K562 (cell line): ENCODE measurements at regions not wholly inside any gene's neighbourhood (a gene's known extent, or its start where the extent isn't known, plus 50 kb on each side); places are given as distances from the start of the nearest gene placed in this dataset.

ENCODE experiments used
- ATAC-seq: fragments of 200-7000 bp; cut with Tn5 transposase; 3 replicates; pipeline ENCODE4 v1.9.1; 2020; ENCODE audit warnings: moderate library complexity
- BruUV-seq: library from RNA; stranded (reverse); fragments of 400-500 nt; replicated peaks from 2 replicates; lab custom pipeline; 2021; lab: Mats Ljungman, UMichigan
- CTCF ChIA-PET: fragments of 300-600 bp; formaldehyde crosslinking; extraction: SDS; loops from one replicate; lab custom pipeline; 2021; ENCODE audit warnings: low intra/inter-chr PET ratio; lab: Yijun Ruan, JAX
- POLR2A ChIA-PET: fragments of 300-600, 350-650 bp; sonication (Branson Sonifier 250); formaldehyde crosslinking; extraction: SDS; loops from one replicate; lab custom pipeline; 2021; ENCODE audit warnings: antibody characterized with exemption, inconsistent platforms; lab: Yijun Ruan, JAX
- DNase-seq, 4 experiments: peaks; one replicate each; pipeline versions ENCODE4 v3.0.0 to v3.0.0-alpha.2; 2011 to 2018; ENCODE audit warnings: low spot score in 3 of 4, mixed read lengths in 3 of 4; ENCODE audit errors: extremely low read depth in 1 of 4
- FAIRE-seq: peaks from 2 replicates; lab custom pipeline; 2011; peaks lifted over from hg19 to GRCh38; lab: Jason Lieb, UNC
- H2AFZ ChIP-seq: 2 replicates; pipeline ENCODE4 v1.6.0; 2011; ENCODE audit warnings: low read depth, low read length, control low read depth, inconsistent platforms
- H3K27ac ChIP-seq: fragments of 200-600 bp; 3 replicates; pipeline ENCODE4 v1.8.0; 2011; ENCODE audit warnings: low read depth, mild to moderate bottlenecking, control low read depth, inconsistent platforms, low read length, moderate library complexity, mixed read lengths; ENCODE audit errors: extremely low read depth
- H3K27me3 ChIP-seq, 2 experiments: fragments of 300-600 bp in 1 of 2; 2 replicates in 1 of 2; 3 replicates in 1 of 2; pipeline versions ENCODE4 v1.6.0 to v1.8.0; 2011; ENCODE audit warnings: inconsistent platforms in 2 of 2, low read length in 2 of 2, mild to moderate bottlenecking in 1 of 2, mixed read lengths in 1 of 2, moderate library complexity in 1 of 2; ENCODE audit not compliant: control insufficient read depth in 2 of 2, insufficient read depth in 2 of 2
- H3K36me3 ChIP-seq: fragments of 300-600 bp; 3 replicates; pipeline ENCODE4 v1.8.0; 2011; ENCODE audit warnings: mild to moderate bottlenecking, low read length, inconsistent platforms; ENCODE audit not compliant: control insufficient read depth, insufficient read depth
- H3K4me1 ChIP-seq, 2 experiments: fragments of 200-600 bp in 1 of 2; replicated peaks in 1 of 2; 2 replicates in 1 of 2; 3 replicates in 1 of 2; pipeline versions ENCODE4 v1.5.1 to v1.8.0; 2011; ENCODE audit warnings: inconsistent platforms in 2 of 2, low read length in 2 of 2, mild to moderate bottlenecking in 1 of 2, mixed read lengths in 1 of 2, moderate library complexity in 1 of 2; ENCODE audit not compliant: control insufficient read depth in 2 of 2, insufficient read depth in 2 of 2
- H3K4me2 ChIP-seq: 2 replicates; pipeline ENCODE4 v1.6.1; 2011; ENCODE audit warnings: low read length, control low read depth, inconsistent platforms, mixed read lengths; ENCODE audit not compliant: insufficient read depth
- H3K4me3 ChIP-seq: fragments of 200-600 bp; sonication (generic), shearing (Covaris generic); 2 replicates; pipeline ENCODE4 v1.5.1; 2016; ENCODE audit warnings: control low read depth, inconsistent platforms
- H3K79me2 ChIP-seq: fragments of 200-600 bp; 3 replicates; pipeline ENCODE4 v1.8.0; 2011; ENCODE audit warnings: low read length, inconsistent platforms; ENCODE audit not compliant: control insufficient read depth, insufficient read depth
- H3K9ac ChIP-seq, 2 experiments: 2 replicates each; pipeline versions ENCODE4 v1.6.0 to v1.6.1; 2011; ENCODE audit warnings: low read depth in 2 of 2, low read length in 2 of 2, control low read depth in 1 of 2, inconsistent platforms in 1 of 2, mild to moderate bottlenecking in 1 of 2, mixed read lengths in 1 of 2; ENCODE audit not compliant: insufficient read depth in 1 of 2
- H3K9me1 ChIP-seq: one replicate; pipeline ENCODE4 v1.6.0; 2011; ENCODE audit warnings: inconsistent platforms, mild to moderate bottlenecking, low read length, moderate library complexity; ENCODE audit not compliant: control insufficient read depth, insufficient read depth
- H3K9me3 ChIP-seq: replicated peaks from 2 replicates; pipeline ENCODE4 v1.5.1; 2011; ENCODE audit warnings: low read depth, low read length, inconsistent platforms; ENCODE audit not compliant: control insufficient read depth, insufficient read depth
- H4K20me1 ChIP-seq: replicated peaks from 2 replicates; pipeline ENCODE4 v1.6.1; 2011; ENCODE audit warnings: low read length, inconsistent platforms, mixed read lengths; ENCODE audit not compliant: control insufficient read depth, insufficient read depth
- AFF4 ChIP-seq: sonication (generic); formaldehyde crosslinking; IDR thresholded peaks from 2 replicates; pipeline ENCODE4 v1.8.0; 2023; ENCODE audit warnings: mild to moderate bottlenecking, missing genetic modification reagents
- CC2D1A ChIP-seq: fragments of 450-650 bp; IDR thresholded peaks from 2 replicates; pipeline ENCODE4 v1.6.1; 2017; ENCODE audit warnings: mild to moderate bottlenecking
- DDX20 ChIP-seq: fragments of 450-650 bp; IDR thresholded peaks from 2 replicates; pipeline ENCODE4 v1.6.1; 2016; ENCODE audit warnings: missing genetic modification characterization, low read depth, mild to moderate bottlenecking, missing compliant biosample characterization, moderate library complexity
- HMBOX1 ChIP-seq: sonication (generic); IDR thresholded peaks from 2 replicates; pipeline ENCODE4 v1.6.1; 2016
- JUN ChIP-seq, 2 experiments: sonication (generic) in 1 of 2; formaldehyde crosslinking in 1 of 2; IDR thresholded peaks; 2 replicates each; pipeline versions ENCODE4 v1.6.1 to v1.8.0; 2012 to 2022; ENCODE audit warnings: borderline replicate concordance in 2 of 2, mild to moderate bottlenecking in 2 of 2, improper control_type of control experiment in 1 of 2, low read depth in 1 of 2, low read length in 1 of 2, missing genetic modification reagents in 1 of 2
- MED1 ChIP-seq: sonication (generic); formaldehyde crosslinking; IDR thresholded peaks from 2 replicates; pipeline ENCODE4 v1.8.1; 2023; ENCODE audit warnings: missing genetic modification reagents, borderline replicate concordance
- POLR2AphosphoS2 ChIP-seq: IDR thresholded peaks from 2 replicates; pipeline ENCODE4 v1.6.1; 2012; ENCODE audit warnings: low read length, improper control_type of control experiment
- TARDBP ChIP-seq: fragments of 450-650 bp; IDR thresholded peaks from 2 replicates; pipeline ENCODE4 v1.6.1; 2016
- ZMIZ1 ChIP-seq, 2 experiments: fragments of 150-350 bp in 1 of 2; IDR thresholded peaks; 2 replicates each; pipeline ENCODE4 v1.6.1; 2012 to 2016; ENCODE audit warnings: low read depth in 2 of 2, low read length in 2 of 2, mild to moderate bottlenecking in 1 of 2, moderate library complexity in 1 of 2
- ZNF24 ChIP-seq: fragments of 450-650 bp; IDR thresholded peaks from 2 replicates; pipeline ENCODE4 v1.6.1; 2016
- ZNF699 ChIP-seq: fragments of 250-450 bp; sonication (Bioruptor Pico); IDR thresholded peaks from 2 replicates; pipeline ENCODE4 v1.8.0; 2021; ENCODE audit warnings: mild to moderate bottlenecking, moderate library complexity; ENCODE audit not compliant: insufficient replicate concordance
- WGBS: fragments of 100-300 bp; shearing (Covaris generic); methylation state at CpG from one replicate; pipeline ENCODE4 v1.1.6; 2016; ENCODE audit warnings: low coverage, mixed read lengths; ENCODE audit not compliant: insufficient coverage; ENCODE audit errors: missing lambda C conversion rate; 5-methylcytosine and 5-hydroxymethylcytosine counted together
- in situ Hi-C: fragments of 300-500 bp; cut with MboI; formaldehyde crosslinking; loops from 4 replicates; pipeline ENCODE4 v1.15.0; 2018; ENCODE audit warnings: inconsistent platforms, mixed read lengths
- intact Hi-C: fragments of 100-400 bp; cut with micrococcal nuclease; formaldehyde crosslinking; loops from 2 replicates; pipeline ENCODE4 v1.14.2; 2022

- TF ChIP-seq ZMIZ1 (IDR thresholded peaks at IDR 0.05; ENCODE audit: low read depth in 2 of 2, low read length in 2 of 2), result no peak
These were observed 406.0 kb upstream of the C2CD4B start (continued) for GRCh38 chr15:62571072-62571471.

GRCh38 chr15:62572797-62573196 lies 407.7 kb upstream of the C2CD4B start:
- WGBS, result 0% methylated on average over 7 of the region's 7 CpGs
- no peak for FAIRE-seq
- Histone ChIP-seq H3K9me3 (no peaks in the 10 kb centered on the region), H3K36me3 (no peaks in the 10 kb centered on the region), H2AFZ (no peak overlapping the region), H3K9me1 (no peaks in the 10 kb centered on the region), H3K4me3 (no peak overlapping the region)
- ATAC-seq, result no peak
- no TSS peak for BruUV-seq
- ChIA-PET CTCF (no interaction called here), POLR2A (no interaction called here)
- TF ChIP-seq HMBOX1 (no peak), AFF4 (CRISPR knock-in tag) (no peak), ZNF699 (CRISPR knock-in tag) (no peak), JUN (IDR thresholded peaks at IDR 0.05; ENCODE audit: borderline replicate concordance, low read depth, low read length) (no peak), JUN (CRISPR knock-in tag; IDR thresholded peaks at IDR 0.05; ENCODE audit: borderline replicate concordance) (no peak), DDX20 (tag) (no peak), ZNF24 (no peak), TARDBP (no peak), CC2D1A (no peak), MED1 (CRISPR knock-in tag) (no peak), POLR2AphosphoS2 (no peak)
- TF ChIP-seq, all 486 proteins: peak for 0
- no peak for DNase-seq
- Histone ChIP-seq H3K79me2 (no peaks in the 10 kb centered on the region), H3K9ac (no peak overlapping the region; a peak in 1 of 4 replicates), H3K27me3 (peaks cover 3 to 24% of the 10 kb centered on the region in 2 experiments; a peak in 4 of 5 replicates), H3K4me1 (no peaks in the 10 kb centered on the region), H3K27ac (no peak overlapping the region), H3K4me2 (no peak overlapping the region), H4K20me1 (no peaks in the 10 kb centered on the region)
- intact Hi-C loops, result no loop called here
- in situ Hi-C loops, result no loop called here
